H1 (cell line): ENCODE measurements at regions not wholly inside any gene's neighbourhood (a gene's known extent, or its start where the extent isn't known, plus 50 kb on each side); places are given as distances from the start of the nearest gene placed in this dataset.

ENCODE experiments used
- FOSL1 ChIP-seq: IDR thresholded peaks from 2 replicates; pipeline ENCODE4 v1.6.1; 2011; ENCODE audit warnings: mild to moderate bottlenecking, low read depth, low read length, moderate library complexity; ENCODE audit not compliant: insufficient read depth
- SIRT6 ChIP-seq: IDR thresholded peaks from one replicate; pipeline ENCODE4 v1.7.1; 2012; ENCODE audit warnings: low read length, inconsistent platforms
- SP2 ChIP-seq: IDR thresholded peaks from 2 replicates; pipeline ENCODE4 v1.6.1; 2012; ENCODE audit warnings: mild to moderate bottlenecking, low read length, inconsistent platforms
- SP4 ChIP-seq: IDR thresholded peaks from 2 replicates; pipeline ENCODE4 v1.6.1; 2012; ENCODE audit warnings: low read length, inconsistent platforms

DNA sequence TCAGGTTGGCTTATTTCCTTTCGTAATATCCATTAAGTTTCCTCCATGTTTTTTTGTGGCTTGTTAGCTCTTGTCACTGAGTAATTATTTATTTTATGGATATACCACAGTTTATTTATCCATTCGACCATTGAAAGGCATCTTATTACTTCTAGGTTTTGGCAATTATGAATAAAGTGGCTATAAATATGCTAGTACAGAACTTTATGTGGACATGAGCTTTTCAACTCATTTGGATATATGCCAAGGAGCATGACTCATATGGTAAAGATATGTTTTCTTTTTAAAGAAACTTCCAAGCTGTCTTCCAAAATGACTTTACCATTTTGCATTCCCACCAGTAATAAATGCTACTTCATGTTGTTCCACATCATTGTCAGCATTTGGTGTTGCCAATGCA lies 803.6 kb downstream of the GLUD2 start (continued):
- TF ChIP-seq SP4 (no peak), SIRT6 (no peak), SP2 (no peak), FOSL1 (no peak)
